SU-DHL-6 (cell line): ENCODE measurements at regions not wholly inside any gene's neighbourhood (a gene's known extent, or its start where the extent isn't known, plus 50 kb on each side); places are given as distances from the start of the nearest gene placed in this dataset.
"Not testable (repeated sequence)": the region's sequence is repeated elsewhere in the genome, so short reads cannot be mapped to it uniquely, and the experiment has no call there.

Experiments
- CTCF ChIP-seq: fragments of 200-600 bp; sonication (generic); IDR thresholded peaks from one replicate; pipeline ENCODE4 v1.5.1; 2017; ENCODE audit warnings: antibody characterized with exemption, mild to moderate bottlenecking, low read length, moderate library complexity; ENCODE audit not compliant: insufficient read depth, poor library complexity, severe bottlenecking
- EZH2phosphoT487 ChIP-seq: fragments of 200-600 bp; sonication (generic), shearing (Covaris generic); conservative IDR thresholded peaks from 2 replicates; pipeline ENCODE4 v1.6.1; 2018; ENCODE audit warnings: mild to moderate bottlenecking, antibody characterized with exemption, low read length, moderate library complexity, mixed read lengths

GRCh38 chr6:122280105-122281021 lies 119.1 kb upstream of the HSF2 start:
- not testable (repeated sequence) for TF ChIP-seq CTCF, EZH2phosphoT487
